ENCODE measurements at regions not wholly inside any gene's neighbourhood (a gene's known extent, or its start where the extent isn't known, plus 50 kb on each side); places are given as distances from the start of the nearest gene placed in this dataset.

- TF ChIP-seq CTCF (IDR thresholded peaks at IDR 0.05; ENCODE audit: borderline replicate concordance, extremely low read depth, low read length, poor library complexity, severe bottlenecking) (no peak), EZH2 (IDR thresholded peaks at IDR 0.05; ENCODE audit: borderline replicate concordance, low read depth, low read length, severe bottlenecking) (no peak)
These were observed 124.0 kb downstream of the GATA6 start for GRCh38 chr18:22293417-22293816.
